Neural progenitor cell (in vitro differentiated cells): ENCODE measurements at regions not wholly inside any gene's neighbourhood (a gene's known extent, or its start where the extent isn't known, plus 50 kb on each side); places are given as distances from the start of the nearest gene placed in this dataset.

Experiments
- CTCF ChIP-seq: fragments of 200-600 bp; sonication (generic); IDR thresholded peaks from 2 replicates; pipeline ENCODE4 v1.5.1; 2017; ENCODE audit warnings: antibody characterized with exemption, mild to moderate bottlenecking
- EZH2 ChIP-seq: fragments of 200-600 bp; sonication (generic); IDR thresholded peaks from 2 replicates; pipeline ENCODE4 v1.6.1; 2017; ENCODE audit warnings: antibody characterized with exemption, mild to moderate bottlenecking, moderate library complexity
- EZH2phosphoT487 ChIP-seq: fragments of 200-600 bp; sonication (generic); IDR thresholded peaks from 2 replicates; pipeline ENCODE4 v1.6.1; 2017; ENCODE audit warnings: antibody characterized with exemption

DNA sequence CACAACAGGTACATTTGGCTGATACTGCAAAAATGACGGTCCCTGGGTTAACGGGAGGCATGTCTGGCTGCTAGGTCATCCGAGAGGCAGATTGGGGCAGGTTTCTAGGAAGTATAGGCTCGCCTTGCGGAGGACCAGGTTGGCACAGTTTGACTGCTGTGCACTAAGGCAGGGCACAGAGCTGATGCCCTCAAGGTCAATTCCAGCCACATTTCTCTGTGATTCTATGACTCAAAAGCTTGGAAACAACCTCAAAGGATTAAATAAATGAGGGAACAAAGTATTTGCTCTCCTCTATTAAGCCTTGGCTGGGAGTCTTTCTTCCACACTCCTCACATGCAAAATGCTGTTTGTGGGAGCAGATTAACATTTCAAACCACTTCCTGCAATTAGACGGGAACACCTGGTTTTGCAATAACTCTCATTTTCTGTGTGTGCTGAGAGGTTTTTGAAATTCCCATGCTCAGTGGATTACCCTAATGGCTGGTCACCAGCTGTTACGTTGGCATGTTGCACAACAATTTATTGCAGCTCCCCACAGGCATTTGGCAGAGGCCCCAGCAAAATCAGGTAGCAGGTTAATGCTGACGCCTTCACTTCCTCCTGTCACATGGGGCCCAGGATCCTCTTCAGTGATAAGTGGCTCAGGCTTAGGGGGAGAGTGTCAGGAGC is 61.0 kb upstream of the PLET1 start:
- TF ChIP-seq CTCF (no peak), EZH2phosphoT487 (no peak), EZH2 (no peak)
